Kidney glomerular epithelial cell (primary cell): ENCODE measurements at regions not wholly inside any gene's neighbourhood (a gene's known extent, or its start where the extent isn't known, plus 50 kb on each side); places are given as distances from the start of the nearest gene placed in this dataset.
"Not testable (repeated sequence)": the region's sequence is repeated elsewhere in the genome, so short reads cannot be mapped to it uniquely, and the experiment has no call there.

Experiments used
- DNase-seq: peaks from one replicate; lab custom pipeline; 2025; lab: John Stamatoyannopoulos, UW

GRCh38 chr3:55156851-55157650, 229.2 kb upstream of the LRTM1 start:
- DNase-seq: no peak

DNA sequence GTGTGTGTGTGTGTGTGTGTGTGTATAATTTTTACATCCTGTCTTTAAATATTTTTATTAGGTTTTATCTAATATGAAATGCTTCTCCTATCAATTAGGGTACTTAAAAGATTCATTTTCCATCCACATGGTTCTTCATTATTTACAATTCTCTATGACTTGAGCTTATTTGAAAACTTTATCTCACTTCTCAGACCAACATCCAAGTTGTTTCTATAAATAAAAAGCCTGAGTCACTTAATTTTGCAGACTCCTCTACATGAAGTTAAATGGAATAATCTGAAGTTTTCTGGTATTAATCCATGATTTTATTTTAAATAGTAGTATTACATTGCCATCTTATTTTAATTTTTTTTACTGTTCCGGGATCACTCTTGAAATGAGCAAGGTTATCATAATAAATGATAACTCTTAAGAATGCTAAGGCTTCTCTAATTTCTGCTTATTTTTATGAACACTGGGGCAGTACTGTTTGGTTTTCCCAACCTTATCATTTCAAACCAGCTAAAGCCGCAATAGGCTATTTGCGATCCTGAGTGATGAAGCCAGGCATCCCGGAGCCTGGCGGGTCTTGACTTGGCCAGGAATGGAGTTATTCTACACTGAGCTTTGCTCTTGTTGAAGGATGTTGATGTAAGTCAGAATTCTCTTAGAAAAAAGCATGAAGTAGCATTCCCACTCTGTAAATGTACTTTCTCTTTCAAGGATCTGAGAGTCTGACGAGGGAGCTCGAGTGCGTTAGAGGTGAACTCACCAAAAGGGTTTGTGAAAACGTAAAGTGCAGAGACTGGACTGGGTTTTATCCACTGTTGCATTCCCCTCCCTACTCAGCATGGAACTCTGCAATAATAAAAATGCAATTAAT, 220.2 kb upstream of the LRTM1 start:
- DNase-seq: no peak

GRCh38 chr3:55147406-55147805, 219.5 kb upstream of the LRTM1 start:
- DNase-seq: no peak

- DNase-seq: no peak
Measured at GRCh38 chr3:55146216-55146615, 218.4 kb upstream of the LRTM1 start.

DNA sequence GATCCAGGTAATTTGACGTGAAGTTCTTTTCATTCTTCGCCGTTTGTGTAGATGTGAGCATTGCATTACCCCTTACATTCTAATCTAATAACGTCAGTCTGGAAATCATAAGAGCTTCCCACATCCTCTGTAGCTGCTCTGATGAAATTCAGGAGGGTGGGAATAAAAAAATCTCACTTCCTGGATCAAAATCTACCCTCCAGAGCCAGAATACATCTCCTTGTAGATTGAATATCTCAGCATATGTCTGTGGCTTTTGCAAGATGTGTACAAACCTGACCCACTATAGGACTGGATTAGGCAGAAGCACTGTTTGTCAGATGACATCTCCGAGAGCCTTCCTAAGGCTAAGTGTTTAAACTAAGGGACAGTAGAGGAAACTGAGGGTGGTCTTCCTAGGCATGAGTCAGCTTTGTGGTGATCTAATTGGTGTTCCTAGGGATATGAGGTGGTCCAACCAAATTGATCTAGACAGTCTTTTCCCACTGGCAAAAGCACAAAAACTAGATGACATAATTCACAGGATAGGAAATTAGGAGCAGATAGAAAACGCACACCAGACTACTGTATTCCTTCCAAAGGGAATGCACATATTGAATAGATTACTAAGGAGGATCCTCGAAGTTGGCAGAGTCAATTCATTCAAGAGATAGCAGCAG, 216.3 kb upstream of the LRTM1 start:
- no peak for DNase-seq

- no peak for DNase-seq
Measured at GRCh38 chr3:55143336-55143735, 215.5 kb upstream of the LRTM1 start.

GRCh38 chr3:55136291-55136690, 208.4 kb upstream of the LRTM1 start:
- not testable (repeated sequence) for DNase-seq

DNA sequence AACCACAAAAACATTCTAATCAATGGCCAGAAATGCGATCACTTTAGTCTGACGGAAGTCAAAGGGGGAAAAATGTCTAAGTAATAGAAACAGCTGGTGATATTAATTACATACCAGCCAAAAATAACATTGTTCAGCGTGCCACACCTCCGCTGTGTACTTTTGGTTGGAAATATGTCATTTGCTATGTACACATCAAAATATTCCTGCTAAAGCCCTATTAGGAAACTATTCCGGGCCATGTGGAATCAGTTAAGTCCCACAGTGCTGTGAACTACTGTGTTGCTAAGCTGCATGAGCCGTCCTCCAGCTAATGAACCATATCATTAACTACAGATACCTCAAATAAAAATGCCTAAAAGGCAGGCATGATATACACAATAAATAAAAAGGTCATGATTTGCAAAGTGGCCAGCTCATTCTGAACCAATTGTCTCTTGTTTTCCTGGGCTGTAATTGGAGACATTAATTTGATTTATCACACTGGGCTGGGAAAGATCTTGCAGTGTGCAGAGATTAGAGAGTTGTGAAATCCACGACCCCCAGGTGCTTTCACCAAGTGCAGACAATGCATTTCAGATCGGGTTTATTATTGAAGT, 200.5 kb upstream of the LRTM1 start:
- DNase-seq: peak; percentile 0

GRCh38 chr3:55127565-55127964, 199.7 kb upstream of the LRTM1 start:
- DNase-seq: no peak

DNA sequence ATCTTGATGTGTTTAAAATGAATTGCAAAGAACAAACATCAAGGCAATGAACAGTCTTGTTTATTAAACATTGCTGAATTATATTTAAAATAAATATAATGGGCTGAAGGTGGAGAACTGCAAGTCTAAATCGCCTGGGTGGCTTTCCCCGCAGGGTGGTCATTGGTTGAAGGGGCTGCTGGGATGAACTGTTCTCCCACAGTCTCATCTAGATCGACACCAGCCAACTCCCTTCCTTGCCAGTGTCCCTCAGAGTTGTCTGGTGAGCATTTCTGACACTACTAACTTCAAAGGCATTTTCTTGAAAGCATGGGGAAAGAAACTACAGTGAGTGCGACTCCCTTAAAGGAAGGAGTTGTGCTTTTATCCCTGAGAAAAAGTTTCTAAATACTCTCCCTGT, 196.5 kb upstream of the LRTM1 start:
- no peak for DNase-seq
